Osteoblast (primary cell): ENCODE measurements at regions not wholly inside any gene's neighbourhood (a gene's known extent, or its start where the extent isn't known, plus 50 kb on each side); places are given as distances from the start of the nearest gene placed in this dataset.

Experiments
- DNase-seq: peaks from one replicate; pipeline ENCODE4 v3.0.0; 2011; ENCODE audit warnings: low spot score, mixed read lengths; ENCODE audit not compliant: insufficient read length; ENCODE audit errors: missing footprints
- H2AFZ ChIP-seq: 2 replicates; pipeline ENCODE4 v1.6.0; 2011; ENCODE audit warnings: mild to moderate bottlenecking, low read length
- H3K27ac ChIP-seq: 2 replicates; pipeline ENCODE4 v1.5.1; 2011; ENCODE audit warnings: mild to moderate bottlenecking, low read depth, low read length, moderate library complexity
- H3K27me3 ChIP-seq: 2 replicates; pipeline ENCODE4 v1.6.0; 2012; ENCODE audit warnings: mild to moderate bottlenecking, control low read depth, inconsistent platforms, low read length, moderate library complexity; ENCODE audit not compliant: insufficient read depth
- H3K36me3 ChIP-seq: 2 replicates; pipeline ENCODE4 v1.5.1; 2011; ENCODE audit warnings: mild to moderate bottlenecking, low read length, control low read depth, moderate library complexity; ENCODE audit not compliant: insufficient read depth
- H3K4me1 ChIP-seq: 2 replicates; pipeline ENCODE4 v1.5.1; 2011; ENCODE audit warnings: mild to moderate bottlenecking, low read length, control low read depth, moderate library complexity; ENCODE audit not compliant: insufficient read depth
- H3K4me2 ChIP-seq: 2 replicates; pipeline ENCODE4 v1.6.0; 2011; ENCODE audit warnings: mild to moderate bottlenecking, low read length; ENCODE audit not compliant: insufficient read depth
- H3K4me3 ChIP-seq: fragments of 200-600 bp; sonication (generic); 3 replicates; pipeline ENCODE4 v1.5.1; 2012; ENCODE audit warnings: mild to moderate bottlenecking, low read length, inconsistent platforms; ENCODE audit not compliant: insufficient read depth
- H3K79me2 ChIP-seq: 2 replicates; pipeline ENCODE4 v1.6.0; 2012; ENCODE audit warnings: mild to moderate bottlenecking, low read length, control low read depth, inconsistent platforms; ENCODE audit not compliant: insufficient read depth
- H3K9me3 ChIP-seq: 2 replicates; pipeline ENCODE4 v1.5.1; 2011; ENCODE audit warnings: low read depth, low read length, control low read depth
- H4K20me1 ChIP-seq: 2 replicates; pipeline ENCODE4 v1.6.0; 2012; ENCODE audit warnings: mild to moderate bottlenecking, low read length, control low read depth; ENCODE audit not compliant: insufficient read depth
- CTCF ChIP-seq: IDR thresholded peaks from 2 replicates; pipeline ENCODE4 v1.5.1; 2011; ENCODE audit warnings: mild to moderate bottlenecking, low read depth, low read length, moderate library complexity; ENCODE audit errors: extremely low read depth

GRCh38 chr6:137791281-137792159 is 75.5 kb upstream of the TNFAIP3 start:
- H3K4me2 ChIP-seq: no peak overlapping the region

GRCh38 chr6:137792160-137793033 is 74.7 kb upstream of the TNFAIP3 start:
- no peak for TF ChIP-seq CTCF
- Histone ChIP-seq H3K27ac (no peak overlapping the region), H3K9me3 (no peaks in the 10 kb centered on the region), H3K4me2 (no peak overlapping the region), H3K4me1 (no peaks in the 10 kb centered on the region), H3K4me3 (no peak overlapping the region), H3K27me3 (no peaks in the 10 kb centered on the region), H3K79me2 (no peaks in the 10 kb centered on the region), H2AFZ (no peak overlapping the region), H4K20me1 (no peaks in the 10 kb centered on the region), H3K36me3 (no peaks in the 10 kb centered on the region)
- no peak for DNase-seq

More at GRCh38 chr6:137791281-137792159, 75.5 kb upstream of the TNFAIP3 start:
- Histone ChIP-seq H3K9me3 (no peaks in the 10 kb centered on the region), H4K20me1 (no peaks in the 10 kb centered on the region), H3K79me2 (no peaks in the 10 kb centered on the region), H3K4me1 (no peaks in the 10 kb centered on the region), H3K27ac (no peak overlapping the region), H3K36me3 (no peaks in the 10 kb centered on the region), H2AFZ (no peak overlapping the region), H3K27me3 (no peaks in the 10 kb centered on the region), H3K4me3 (no peak overlapping the region)
- no peak for DNase-seq
- no peak for TF ChIP-seq CTCF

- H3K27me3 ChIP-seq: no peaks in the 10 kb centered on the region
- H4K20me1 ChIP-seq: no peaks in the 10 kb centered on the region
- no peak overlapping the region for H2AFZ ChIP-seq
- no peaks in the 10 kb centered on the region for H3K36me3 ChIP-seq
- H3K4me1 ChIP-seq: peaks cover 9% of the 10 kb centered on the region
- H3K27ac ChIP-seq: no peak overlapping the region
- no peaks in the 10 kb centered on the region for H3K79me2 ChIP-seq
- H3K9me3 ChIP-seq: no peaks in the 10 kb centered on the region
- H3K4me3 ChIP-seq: no peak overlapping the region
- H3K4me2 ChIP-seq: no peak overlapping the region
- no peak for TF ChIP-seq CTCF
- no peak for DNase-seq
Measured at GRCh38 chr6:137793805-137794515, 73.1 kb upstream of the TNFAIP3 start.
